ENCODE measurements at regions not wholly inside any gene's neighbourhood (a gene's known extent, or its start where the extent isn't known, plus 50 kb on each side); places are given as distances from the start of the nearest gene placed in this dataset.

GRCh38 chr21:35153671-35154070 lies 104.6 kb upstream of the RUNX1 start:
- no peak for TF ChIP-seq CTCF (IDR thresholded peaks at IDR 0.05; ENCODE audit: low read depth, low read length)
- DNase-seq (ENCODE audit: extremely low read depth, low read depth): no peak

- TF ChIP-seq CTCF (IDR thresholded peaks at IDR 0.05; ENCODE audit: low read depth, low read length): no peak
- DNase-seq (ENCODE audit: extremely low read depth, low read depth): no peak
Observed at GRCh38 chr21:35150562-35151226, 101.6 kb upstream of the RUNX1 start.

GRCh38 chr21:35149698-35150097 lies 100.6 kb upstream of the RUNX1 start:
- no peak for TF ChIP-seq CTCF (IDR thresholded peaks at IDR 0.05; ENCODE audit: low read depth, low read length)
- peak; percentile 11 for DNase-seq (ENCODE audit: extremely low read depth, low read depth)

- no peak for DNase-seq (ENCODE audit: extremely low read depth, low read depth)
Observed at GRCh38 chr21:35147439-35147838, 98.3 kb upstream of the RUNX1 start.

GRCh38 chr21:35145626-35146233 lies 96.6 kb upstream of the RUNX1 start:
- TF ChIP-seq CTCF (IDR thresholded peaks at IDR 0.05; ENCODE audit: low read depth, low read length): no peak
- no peak for DNase-seq (ENCODE audit: extremely low read depth, low read depth)

More at GRCh38 chr21:35147439-35147838, 98.3 kb upstream of the RUNX1 start:
- no peak for TF ChIP-seq CTCF (IDR thresholded peaks at IDR 0.05; ENCODE audit: low read depth, low read length)

- no peak for DNase-seq (ENCODE audit: extremely low read depth, low read depth)
- no peak for TF ChIP-seq CTCF (IDR thresholded peaks at IDR 0.05; ENCODE audit: low read depth, low read length)
Observed at GRCh38 chr21:35144978-35145377, 95.9 kb upstream of the RUNX1 start.

GRCh38 chr21:35142036-35142815 lies 93.1 kb upstream of the RUNX1 start:
- no peak for DNase-seq (ENCODE audit: extremely low read depth, low read depth)
- no peak for TF ChIP-seq CTCF (IDR thresholded peaks at IDR 0.05; ENCODE audit: low read depth, low read length)

Data from AG09319 (cell line).